ENCODE measurements at regions not wholly inside any gene's neighbourhood (a gene's known extent, or its start where the extent isn't known, plus 50 kb on each side); places are given as distances from the start of the nearest gene placed in this dataset.

GRCh38 chr10:14405076-14406065 lies 74.6 kb upstream of the FRMD4A start (continued):
- TF ChIP-seq CHD7 (IDR thresholded peaks at IDR 0.05; ENCODE audit: low read depth, low read length) (no peak), ZBTB1 (CRISPR knock-in tag; IDR thresholded peaks at IDR 0.05; ENCODE audit: borderline replicate concordance, low read depth) (no peak)

Measured in K562 (cell line).